GM12865 (cell line): ENCODE measurements at regions not wholly inside any gene's neighbourhood (a gene's known extent, or its start where the extent isn't known, plus 50 kb on each side); places are given as distances from the start of the nearest gene placed in this dataset.

ENCODE experiments used
- DNase-seq: peaks from one replicate; pipeline ENCODE4 v3.0.0; 2010; ENCODE audit warnings: low read depth
- H3K4me3 ChIP-seq: 2 replicates; pipeline ENCODE4 v1.5.1; 2011; ENCODE audit warnings: mild to moderate bottlenecking, low read depth, low read length, control low read depth
- CTCF ChIP-seq: IDR thresholded peaks from 2 replicates; pipeline ENCODE4 v1.5.1; 2011; ENCODE audit warnings: low read length, control low read depth, low read depth, inconsistent platforms; ENCODE audit not compliant: insufficient read depth; ENCODE audit errors: missing control alignments

- no peak overlapping the region for H3K4me3 ChIP-seq
- DNase-seq, result no peak
- TF ChIP-seq CTCF, result no peak
Observed at GRCh38 chr4:110306303-110306702, 107.9 kb upstream of the ELOVL6 start.

- TF ChIP-seq CTCF, result no peak
- no peak overlapping the region for H3K4me3 ChIP-seq
Observed at GRCh38 chr4:110305455-110305854, 107.0 kb upstream of the ELOVL6 start.

GRCh38 chr4:110296892-110297291 is 98.5 kb upstream of the ELOVL6 start:
- TF ChIP-seq CTCF, result no peak
- peak; percentile 60 for DNase-seq
- H3K4me3 ChIP-seq, result no peak overlapping the region

More at GRCh38 chr4:110305455-110305854, 107.0 kb upstream of the ELOVL6 start:
- no peak for DNase-seq

- DNase-seq, result no peak
- no peak for TF ChIP-seq CTCF
- H3K4me3 ChIP-seq, result no peak overlapping the region
Observed at GRCh38 chr4:110294165-110294564, 95.8 kb upstream of the ELOVL6 start.

DNA sequence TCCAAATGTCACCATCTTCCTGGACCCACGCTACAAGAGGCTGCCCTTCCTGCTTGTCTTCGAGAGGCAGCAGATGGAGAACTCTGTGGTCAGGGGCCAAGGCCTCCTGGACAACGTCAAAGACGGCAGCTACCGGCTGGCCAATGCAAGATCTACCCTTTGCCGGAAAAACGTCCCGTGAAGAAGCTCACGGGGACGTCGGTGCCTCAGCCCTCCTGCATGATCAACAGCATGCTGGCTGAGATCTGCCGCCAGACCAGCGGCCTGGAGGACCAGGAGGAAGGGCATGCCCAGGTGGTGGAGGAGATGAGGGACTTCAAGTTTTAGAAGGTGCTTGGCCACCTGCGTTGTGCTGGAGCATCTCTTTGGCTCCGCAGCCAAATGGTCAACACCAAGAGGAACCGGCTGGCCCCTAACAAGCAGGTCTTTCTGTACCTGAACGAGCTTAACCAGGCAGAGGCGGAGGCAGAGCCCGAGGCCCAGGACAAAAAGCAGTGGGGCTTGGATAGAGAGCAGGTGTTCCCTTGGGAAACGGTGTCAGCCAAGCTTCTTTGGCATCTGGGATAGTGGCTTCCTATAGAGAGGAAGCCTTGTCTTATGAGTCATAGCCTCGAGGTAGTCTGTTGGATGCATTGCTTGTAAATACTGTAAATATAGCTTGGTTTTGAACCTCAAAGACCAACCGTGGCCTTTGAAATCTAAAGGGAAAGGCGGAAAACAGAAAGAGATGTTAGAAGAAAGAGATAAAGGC is 94.8 kb upstream of the ELOVL6 start:
- no peak for TF ChIP-seq CTCF
- no peak for DNase-seq
- no peak overlapping the region for H3K4me3 ChIP-seq

DNA sequence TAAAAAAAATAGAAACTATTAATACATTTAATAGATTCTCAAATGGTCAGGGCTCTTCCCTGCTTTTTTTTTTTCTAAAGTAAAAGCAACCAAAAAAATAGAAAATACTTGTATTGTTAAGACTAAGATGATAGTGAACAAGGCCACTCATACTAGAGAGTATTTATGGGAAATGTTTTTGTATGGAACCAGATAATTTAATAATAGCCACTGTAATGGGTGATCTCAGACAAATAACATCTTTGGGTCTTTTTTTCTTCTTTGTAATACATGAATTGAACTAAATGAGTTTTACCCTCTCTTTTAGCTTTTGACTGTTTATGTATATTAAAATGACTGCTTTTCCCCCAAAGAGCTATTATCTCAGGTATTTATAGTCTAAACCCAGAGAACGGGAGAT is 92.1 kb upstream of the ELOVL6 start:
- no peak for DNase-seq
- no peak for TF ChIP-seq CTCF

DNA sequence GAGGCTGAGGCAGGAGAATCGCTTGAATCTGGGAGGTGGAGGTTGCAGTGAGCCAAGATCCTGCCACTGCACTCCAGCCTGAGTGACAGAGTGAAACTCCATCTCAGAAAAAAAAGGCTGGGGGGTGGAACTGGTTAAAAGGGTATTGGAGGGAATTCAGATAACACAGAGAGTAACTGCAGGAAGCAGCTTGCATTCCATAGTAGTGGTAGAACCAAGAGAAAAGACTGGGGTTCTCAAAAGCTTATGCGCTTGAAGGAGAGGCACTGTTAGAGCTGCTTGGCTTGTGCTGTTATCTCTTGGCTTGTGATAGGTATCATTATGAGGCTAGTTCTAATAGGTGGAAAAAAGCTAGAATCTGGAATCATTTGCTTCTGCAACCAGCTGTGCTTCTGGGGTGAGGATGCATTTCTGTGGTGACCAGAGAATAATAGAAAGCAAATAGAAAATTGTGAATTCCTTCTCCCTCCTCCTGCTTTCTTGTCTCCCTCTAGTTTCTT is 91.2 kb upstream of the ELOVL6 start:
- no peak for TF ChIP-seq CTCF
- H3K4me3 ChIP-seq, result no peak overlapping the region
- DNase-seq, result no peak

More for the DNA sequence above, 92.1 kb upstream of the ELOVL6 start:
- no peak overlapping the region for H3K4me3 ChIP-seq
